ENCODE measurements at regions not wholly inside any gene's neighbourhood (a gene's known extent, or its start where the extent isn't known, plus 50 kb on each side); places are given as distances from the start of the nearest gene placed in this dataset.

DNA sequence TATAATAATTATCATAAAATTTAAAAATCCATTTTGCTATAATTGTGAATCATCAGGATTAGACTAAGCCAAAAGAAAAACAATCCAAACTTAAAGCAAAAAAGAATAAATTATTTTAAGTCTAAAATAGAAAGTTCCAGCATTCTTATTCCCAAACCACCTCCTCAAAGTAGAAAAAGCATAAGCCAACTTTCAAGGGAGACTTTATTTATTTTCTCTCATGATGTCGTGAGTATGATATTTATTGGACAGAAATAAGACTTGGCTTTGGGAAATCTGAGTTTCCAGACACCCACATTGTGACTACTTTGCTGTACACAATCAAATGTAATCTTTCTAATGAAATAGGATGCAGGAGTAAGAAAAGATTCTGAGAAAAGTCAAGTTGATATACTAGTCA, 372.1 kb downstream of the MTRR start:
- no peak for TF ChIP-seq ELF1 (IDR thresholded peaks at IDR 0.05)
- no peak for TF ChIP-seq GATA2 (CRISPR knock-in tag; IDR thresholded peaks at IDR 0.05)
- TF ChIP-seq PBX3 (IDR thresholded peaks at IDR 0.05) = no peak
- TF ChIP-seq IRF3 (IDR thresholded peaks at IDR 0.05; ENCODE audit: low read depth, low read length) = no peak
- TF ChIP-seq JUND (IDR thresholded peaks at IDR 0.05) = no peak
- no peak for TF ChIP-seq TCF12 (IDR thresholded peaks at IDR 0.05)
- TF ChIP-seq MEF2A (IDR thresholded peaks at IDR 0.05; ENCODE audit: borderline replicate concordance, low read depth) = no peak
- no peak for TF ChIP-seq POLR2AphosphoS5 (IDR thresholded peaks at IDR 0.05; ENCODE audit: low read depth, low read length)
- no peak for TF ChIP-seq RAD21 (IDR thresholded peaks at IDR 0.05; ENCODE audit: low read length)
- no peak for TF ChIP-seq USF1 (IDR thresholded peaks at IDR 0.05; ENCODE audit: borderline replicate concordance, low read depth)
- no peak for TF ChIP-seq RCOR1 (IDR thresholded peaks at IDR 0.05; ENCODE audit: low read length)
- TF ChIP-seq, protein P1, sequence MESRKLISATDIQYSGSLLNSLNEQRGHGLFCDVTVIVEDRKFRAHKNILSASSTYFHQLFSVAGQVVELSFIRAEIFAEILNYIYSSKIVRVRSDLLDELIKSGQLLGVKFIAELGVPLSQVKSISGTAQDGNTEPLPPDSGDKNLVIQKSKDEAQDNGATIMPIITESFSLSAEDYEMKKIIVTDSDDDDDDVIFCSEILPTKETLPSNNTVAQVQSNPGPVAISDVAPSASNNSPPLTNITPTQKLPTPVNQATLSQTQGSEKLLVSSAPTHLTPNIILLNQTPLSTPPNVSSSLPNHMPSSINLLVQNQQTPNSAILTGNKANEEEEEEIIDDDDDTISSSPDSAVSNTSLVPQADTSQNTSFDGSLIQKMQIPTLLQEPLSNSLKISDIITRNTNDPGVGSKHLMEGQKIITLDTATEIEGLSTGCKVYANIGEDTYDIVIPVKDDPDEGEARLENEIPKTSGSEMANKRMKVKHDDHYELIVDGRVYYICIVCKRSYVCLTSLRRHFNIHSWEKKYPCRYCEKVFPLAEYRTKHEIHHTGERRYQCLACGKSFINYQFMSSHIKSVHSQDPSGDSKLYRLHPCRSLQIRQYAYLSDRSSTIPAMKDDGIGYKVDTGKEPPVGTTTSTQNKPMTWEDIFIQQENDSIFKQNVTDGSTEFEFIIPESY (IDR thresholded peaks at IDR 0.05; ENCODE audit: borderline replicate concordance, low read depth) = no peak
- TF ChIP-seq RXRA (IDR thresholded peaks at IDR 0.05; ENCODE audit: borderline replicate concordance, low read depth) = no peak
- TF ChIP-seq CHD2 (IDR thresholded peaks at IDR 0.05; ENCODE audit: low read length, partially characterized antibody) = no peak
- TF ChIP-seq EZH2phosphoT487 (IDR thresholded peaks at IDR 0.05; ENCODE audit: borderline replicate concordance, low read depth) = no peak
- no peak for TF ChIP-seq SIN3A (IDR thresholded peaks at IDR 0.05; ENCODE audit: borderline replicate concordance, low read depth, low read length)
- TF ChIP-seq RFX5 (IDR thresholded peaks at IDR 0.05; ENCODE audit: low read length) = no peak
- Histone ChIP-seq H3K9me2 (no peaks in the 10 kb centered on the region), H4K20me1 (ENCODE audit: insufficient read depth) (no peaks in the 10 kb centered on the region), H2AFZ (ENCODE audit: low read depth) (no peak overlapping the region), H3K9ac (no peak overlapping the region), H3K4me3 (ENCODE audit: low read depth in 2 of 2, low read length in 1 of 2) (no peak overlapping the region), H3K36me3 (replicated peaks in 1 of 2; ENCODE audit: control insufficient read depth in 1 of 2, insufficient read depth in 2 of 2, low read length in 1 of 2) (no peaks in the 10 kb centered on the region), H3K4me2 (no peak overlapping the region), H3K79me2 (ENCODE audit: insufficient read depth) (no peaks in the 10 kb centered on the region), H3K27ac (ENCODE audit: low read depth in 2 of 2, low read length in 1 of 2) (no peak overlapping the region), H3F3A (replicated peaks; ENCODE audit: insufficient read depth) (no peaks in the 10 kb centered on the region), H3K9me3 (no peaks in the 10 kb centered on the region), H3K27me3 (ENCODE audit: insufficient read depth) (no peaks in the 10 kb centered on the region; the same call in 1 of the 2 replicates), H3K4me1 (ENCODE audit: control insufficient read depth in 1 of 2, insufficient read depth in 2 of 2, low read depth in 1 of 2, low read length in 1 of 2) (no peaks in the 10 kb centered on the region)
- ChIA-PET POLR2A (no interaction called here), CTCF (no interaction called here)
- no peak for DNase-seq
- 0% methylated on average over 1 of the region's 1 CpG for WGBS (ENCODE audit: low lambda C conversion rate)

Data from SK-N-SH (cell line).